Tibial nerve (tissue), 4 donors: ENCODE measurements at regions not wholly inside any gene's neighbourhood (a gene's known extent, or its start where the extent isn't known, plus 50 kb on each side); places are given as distances from the start of the nearest gene placed in this dataset.

Source experiments
- DNase-seq, 2 donors: peaks; one replicate each; pipeline ENCODE4 v3.0.0-alpha.2; 2019; ENCODE audit warnings: low spot score in 2 of 2
- H3K27ac ChIP-seq, 4 donors: fragments of 200-600 bp; sonication (generic) in 3 of 4; one replicate each; pipeline ENCODE4 v1.5.1; 2017 to 2019; ENCODE audit warnings: mild to moderate bottlenecking in 1 of 4
- H3K27me3 ChIP-seq, 2 donors: fragments of 200-600 bp; sonication (generic) in 1 of 2; one replicate each; pipeline versions ENCODE4 v1.5.1 to v1.6.0; 2017 to 2019
- H3K36me3 ChIP-seq, 3 donors: fragments of 200-600 bp; sonication (generic); one replicate each; pipeline ENCODE4 v1.5.1; 2018 to 2019
- H3K4me1 ChIP-seq, 4 donors: fragments of 200-600 bp; sonication (generic) in 3 of 4; one replicate each; pipeline ENCODE4 v1.5.1; 2017 to 2019
- H3K4me3 ChIP-seq, 4 donors: fragments of 200-600 bp; sonication (generic) in 3 of 4; one replicate each; pipeline ENCODE4 v1.5.1; 2017 to 2019; ENCODE audit warnings: mild to moderate bottlenecking in 1 of 4, moderate library complexity in 1 of 4
- H3K9me3 ChIP-seq, 4 donors: fragments of 200-600 bp; sonication (generic) in 3 of 4; one replicate each; pipeline ENCODE4 v1.5.1; 2017 to 2019
- EP300 ChIP-seq, 2 donors: sonication (generic); formaldehyde crosslinking; IDR thresholded peaks; one replicate each; pipeline ENCODE4 v1.6.1; 2017; ENCODE audit warnings: antibody characterized with exemption in 2 of 2, mild to moderate bottlenecking in 1 of 2
- POLR2A ChIP-seq, 2 donors: fragments of 450-650 bp; IDR thresholded peaks; one replicate each; pipeline ENCODE4 v1.6.1; 2017; ENCODE audit warnings: antibody characterized with exemption in 2 of 2, mild to moderate bottlenecking in 2 of 2, moderate library complexity in 2 of 2
- WGBS, 2 donors: methylation state at CpG; one replicate each; pipeline ENCODE4 v1.1.5; 2018; 5-methylcytosine and 5-hydroxymethylcytosine counted together
- TF ChIP-seq, protein P1 (sequence below), 5 experiments: fragments of 200-600 bp in 3 of 5; fragments of 450-650 bp in 2 of 5; sonication (generic) in 3 of 5; IDR thresholded peaks; one replicate each; pipeline ENCODE4 v1.5.1; 2016 to 2019; ENCODE audit warnings: antibody characterized with exemption in 5 of 5, mild to moderate bottlenecking in 3 of 5, moderate library complexity in 2 of 5

DNA sequence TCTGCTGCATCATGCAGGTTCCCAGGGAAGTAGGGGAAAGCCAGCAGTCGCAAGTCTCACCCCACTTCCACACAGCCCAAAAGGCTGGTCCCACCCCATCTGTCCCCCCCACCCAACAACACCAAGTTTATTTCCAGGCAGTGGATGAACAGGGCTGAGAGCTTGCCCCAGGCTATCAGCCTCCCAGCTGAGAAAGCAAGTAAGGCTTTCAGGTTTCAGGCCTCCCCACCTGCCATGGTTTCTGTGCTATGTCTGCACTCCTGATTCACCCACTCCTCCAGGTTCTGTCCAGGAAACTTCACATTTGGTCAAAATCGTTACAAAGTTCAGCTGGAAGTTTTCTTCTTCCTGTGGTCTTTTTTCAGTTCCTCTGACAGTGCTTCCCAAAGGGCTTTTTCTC, 97.5 kb upstream of the HS3ST3A1 start:
- H3K36me3 ChIP-seq: no peaks in the 10 kb centered on the region
- H3K4me3 ChIP-seq: no peak overlapping the region
- no peaks in the 10 kb centered on the region for H3K4me1 ChIP-seq
- no peaks in the 10 kb centered on the region for H3K27me3 ChIP-seq
- WGBS, 2 donors: 77 to 79% methylated on average over 2 of the region's 2 CpGs
- DNase-seq: no peak
- no peak overlapping the region for H3K27ac ChIP-seq
- peaks cover 0 to 16% (median 2%) of the 10 kb centered on the region in 4 donors for H3K9me3 ChIP-seq
- TF ChIP-seq POLR2A (IDR thresholded peaks at IDR 0.05) (no peak), EP300 (IDR thresholded peaks at IDR 0.05) (no peak)
- TF ChIP-seq, protein P1, sequence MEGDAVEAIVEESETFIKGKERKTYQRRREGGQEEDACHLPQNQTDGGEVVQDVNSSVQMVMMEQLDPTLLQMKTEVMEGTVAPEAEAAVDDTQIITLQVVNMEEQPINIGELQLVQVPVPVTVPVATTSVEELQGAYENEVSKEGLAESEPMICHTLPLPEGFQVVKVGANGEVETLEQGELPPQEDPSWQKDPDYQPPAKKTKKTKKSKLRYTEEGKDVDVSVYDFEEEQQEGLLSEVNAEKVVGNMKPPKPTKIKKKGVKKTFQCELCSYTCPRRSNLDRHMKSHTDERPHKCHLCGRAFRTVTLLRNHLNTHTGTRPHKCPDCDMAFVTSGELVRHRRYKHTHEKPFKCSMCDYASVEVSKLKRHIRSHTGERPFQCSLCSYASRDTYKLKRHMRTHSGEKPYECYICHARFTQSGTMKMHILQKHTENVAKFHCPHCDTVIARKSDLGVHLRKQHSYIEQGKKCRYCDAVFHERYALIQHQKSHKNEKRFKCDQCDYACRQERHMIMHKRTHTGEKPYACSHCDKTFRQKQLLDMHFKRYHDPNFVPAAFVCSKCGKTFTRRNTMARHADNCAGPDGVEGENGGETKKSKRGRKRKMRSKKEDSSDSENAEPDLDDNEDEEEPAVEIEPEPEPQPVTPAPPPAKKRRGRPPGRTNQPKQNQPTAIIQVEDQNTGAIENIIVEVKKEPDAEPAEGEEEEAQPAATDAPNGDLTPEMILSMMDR (IDR thresholded peaks at IDR 0.05): no peak

DNA sequence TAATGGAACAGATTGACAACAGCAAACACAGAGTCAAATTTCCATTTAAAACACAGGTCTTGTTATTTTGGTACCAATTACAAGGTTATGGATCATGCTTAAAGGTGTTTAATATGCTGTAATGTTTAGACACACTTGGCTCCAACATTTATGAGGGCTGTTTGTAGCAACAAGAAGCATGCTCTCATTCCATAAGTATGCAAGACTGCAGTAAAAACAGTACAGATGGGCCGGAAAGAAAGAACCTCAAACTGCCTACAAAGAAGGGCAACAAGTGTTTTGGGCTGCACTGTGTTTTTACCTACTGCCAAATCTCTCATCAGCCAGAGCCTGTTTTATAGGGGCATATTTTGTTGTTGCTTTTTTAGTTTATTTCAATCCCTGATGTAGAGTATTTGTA, 100.5 kb upstream of the HS3ST3A1 start:
- TF ChIP-seq POLR2A (IDR thresholded peaks at IDR 0.05): no peak
- TF ChIP-seq, protein P1 (IDR thresholded peaks at IDR 0.05): no peak
- WGBS, 2 donors: 29 to 30% methylated on average over 1 of the region's 1 CpG

DNA sequence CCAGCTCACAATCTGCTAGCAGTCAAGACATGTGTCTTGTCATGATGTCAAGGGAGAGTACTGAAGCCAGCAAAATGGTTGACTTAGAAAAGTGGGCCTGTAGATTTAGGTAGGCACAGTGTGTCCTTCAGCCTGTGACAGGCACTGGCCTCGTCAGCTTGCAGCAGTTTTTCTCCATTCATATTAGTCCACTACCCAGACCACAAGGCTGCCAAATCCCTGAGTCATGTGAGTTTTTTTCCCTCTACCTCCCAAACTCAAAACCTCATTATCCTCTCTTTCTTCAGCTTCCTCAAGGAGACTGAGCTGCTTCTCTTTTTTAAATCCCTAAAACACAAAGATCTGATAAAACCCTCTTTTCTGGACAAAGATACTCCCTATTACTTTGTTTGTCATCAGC, 102.6 kb upstream of the HS3ST3A1 start:
- no peaks in the 10 kb centered on the region for H3K36me3 ChIP-seq
- H3K4me3 ChIP-seq: no peak overlapping the region
- no peaks in the 10 kb centered on the region for H3K4me1 ChIP-seq
- TF ChIP-seq POLR2A (IDR thresholded peaks at IDR 0.05): no peak
- no peak for TF ChIP-seq EP300 (IDR thresholded peaks at IDR 0.05)
- TF ChIP-seq, protein P1 (IDR thresholded peaks at IDR 0.05): no peak
- H3K27ac ChIP-seq: no peak overlapping the region
- no peak for DNase-seq
- H3K27me3 ChIP-seq: no peaks in the 10 kb centered on the region
- peaks cover 0 to 2% (median 0%) of the 10 kb centered on the region in 4 donors for H3K9me3 ChIP-seq
- 57 to 67% methylated on average over 1 of the region's 1 CpG for WGBS, 2 donors

More for the DNA sequence above, 100.5 kb upstream of the HS3ST3A1 start:
- no peak for DNase-seq
- Histone ChIP-seq H3K27ac (no peak overlapping the region), H3K27me3 (no peaks in the 10 kb centered on the region), H3K4me3 (no peak overlapping the region), H3K4me1 (no peaks in the 10 kb centered on the region), H3K9me3 (peaks cover 0 to 7% (median 0%) of the 10 kb centered on the region in 4 donors), H3K36me3 (no peaks in the 10 kb centered on the region)

DNA sequence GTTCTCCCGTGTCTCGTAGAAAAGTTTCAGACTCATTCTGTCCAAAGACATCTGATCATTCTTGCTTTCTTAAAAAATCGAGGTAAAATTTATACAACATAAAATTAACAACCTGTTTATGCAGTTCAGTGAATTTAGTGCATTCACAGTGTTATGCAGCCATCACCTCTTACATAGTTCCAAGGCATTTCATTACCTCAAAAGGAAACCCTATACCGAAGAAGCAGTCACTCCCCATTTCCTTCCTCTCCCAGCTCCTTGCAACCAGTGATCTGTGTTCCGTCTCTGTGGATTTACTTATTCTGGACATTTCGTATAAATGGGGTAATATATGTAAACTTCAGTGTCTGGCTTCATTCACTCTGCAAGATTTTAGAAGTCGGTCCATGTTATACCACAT, 103.5 kb upstream of the HS3ST3A1 start:
- Histone ChIP-seq H3K27me3 (no peaks in the 10 kb centered on the region), H3K27ac (no peak overlapping the region), H3K4me3 (no peak overlapping the region), H3K36me3 (no peaks in the 10 kb centered on the region), H3K9me3 (no peaks in the 10 kb centered on the region), H3K4me1 (no peaks in the 10 kb centered on the region)
- TF ChIP-seq POLR2A (IDR thresholded peaks at IDR 0.05) (no peak), EP300 (IDR thresholded peaks at IDR 0.05) (no peak)
- TF ChIP-seq, protein P1 (IDR thresholded peaks at IDR 0.05): no peak
- 69 to 82% methylated on average over 7 of the region's 7 CpGs for WGBS, 2 donors
- no peak for DNase-seq

DNA sequence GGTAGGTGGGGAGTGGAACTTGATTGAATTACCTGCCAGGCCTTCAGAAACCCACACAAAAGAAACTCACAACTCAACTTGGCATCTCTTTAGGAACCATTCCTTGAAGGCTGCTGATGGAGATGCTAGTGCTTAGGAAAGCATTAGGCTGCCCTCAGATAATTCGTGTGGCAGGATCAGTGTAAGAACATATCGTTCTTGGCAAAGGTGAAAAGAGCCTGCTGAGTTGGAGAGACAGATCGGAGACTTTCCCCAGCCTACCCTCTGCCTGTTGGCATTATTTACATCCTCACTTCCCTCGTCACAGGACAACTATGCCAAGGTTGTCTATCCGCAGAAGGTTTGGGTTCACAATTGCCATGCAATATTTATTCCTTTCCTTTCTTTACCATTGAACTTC, 120.0 kb upstream of the HS3ST3A1 start:
- no peak overlapping the region for H3K27ac ChIP-seq
- H3K4me3 ChIP-seq: no peak overlapping the region
- H3K9me3 ChIP-seq: no peaks in the 10 kb centered on the region
- DNase-seq: no peak
- H3K27me3 ChIP-seq: no peaks in the 10 kb centered on the region
- TF ChIP-seq EP300 (IDR thresholded peaks at IDR 0.05) (no peak), POLR2A (IDR thresholded peaks at IDR 0.05) (no peak)
- TF ChIP-seq, protein P1 (IDR thresholded peaks at IDR 0.05): no peak
- no peaks in the 10 kb centered on the region for H3K36me3 ChIP-seq
- 83 to 91% methylated on average over 5 of the region's 5 CpGs for WGBS, 2 donors
- H3K4me1 ChIP-seq: no peaks in the 10 kb centered on the region
